ENCODE measurements at regions not wholly inside any gene's neighbourhood (a gene's known extent, or its start where the extent isn't known, plus 50 kb on each side); places are given as distances from the start of the nearest gene placed in this dataset.
"Not testable (repeated sequence)": the region's sequence is repeated elsewhere in the genome, so short reads cannot be mapped to it uniquely, and the experiment has no call there.

GRCh38 chr3:162960269-162960668, 1463.7 kb downstream of the OTOL1 start:
- H3K4me3 ChIP-seq (ENCODE audit: low read depth, low read length), result no peak overlapping the region
- H3K27me3 ChIP-seq (ENCODE audit: control insufficient read depth, insufficient read depth, low read length), result no peaks in the 10 kb centered on the region
- H3K4me1 ChIP-seq (ENCODE audit: control insufficient read depth, insufficient read depth, low read length), result no peaks in the 10 kb centered on the region
- peaks cover 5% of the 10 kb centered on the region; the same call in 1 of the 2 replicates for H3K36me3 ChIP-seq (ENCODE audit: control insufficient read depth, insufficient read depth, low read length)
- H3K27ac ChIP-seq (ENCODE audit: low read depth, low read length), result no peak overlapping the region
- no peak overlapping the region for H3K9ac ChIP-seq (ENCODE audit: low read length)
- H3K9me3 ChIP-seq (ENCODE audit: control insufficient read depth, insufficient read depth, low read depth, low read length), result no peaks in the 10 kb centered on the region

GRCh38 chr3:162970292-162970691, 1473.7 kb downstream of the OTOL1 start:
- H3K36me3 ChIP-seq (ENCODE audit: control insufficient read depth, insufficient read depth, low read length), result peaks cover 7% of the 10 kb centered on the region
- peaks cover 14% of the 10 kb centered on the region; the same call in 1 of the 2 replicates for H3K9me3 ChIP-seq (ENCODE audit: control insufficient read depth, insufficient read depth, low read depth, low read length)
- no peak overlapping the region for H3K27ac ChIP-seq (ENCODE audit: low read depth, low read length)
- H3K4me1 ChIP-seq (ENCODE audit: control insufficient read depth, insufficient read depth, low read length), result no peaks in the 10 kb centered on the region
- H3K4me3 ChIP-seq (ENCODE audit: low read depth, low read length), result no peak overlapping the region
- no peaks in the 10 kb centered on the region for H3K27me3 ChIP-seq (ENCODE audit: control insufficient read depth, insufficient read depth, low read length)
- no peak overlapping the region for H3K9ac ChIP-seq (ENCODE audit: low read length)

- Histone ChIP-seq H3K27ac (ENCODE audit: low read depth, low read length) (no peak overlapping the region), H3K9me3 (ENCODE audit: control insufficient read depth, insufficient read depth, low read depth, low read length) (peaks cover 6% of the 10 kb centered on the region; the same call in 1 of the 2 replicates), H3K4me3 (ENCODE audit: low read depth, low read length) (no peak overlapping the region), H3K27me3 (ENCODE audit: control insufficient read depth, insufficient read depth, low read length) (no peaks in the 10 kb centered on the region), H3K4me1 (ENCODE audit: control insufficient read depth, insufficient read depth, low read length) (no peaks in the 10 kb centered on the region), H3K36me3 (ENCODE audit: control insufficient read depth, insufficient read depth, low read length) (no peaks in the 10 kb centered on the region), H3K9ac (ENCODE audit: low read length) (no peak overlapping the region)
Measured at GRCh38 chr3:162971715-162972114, 1475.1 kb downstream of the OTOL1 start.

- no peaks in the 10 kb centered on the region for H3K4me1 ChIP-seq (ENCODE audit: control insufficient read depth, insufficient read depth, low read length)
- H3K4me3 ChIP-seq (ENCODE audit: low read depth, low read length), result no peak overlapping the region
- H3K9me3 ChIP-seq (ENCODE audit: control insufficient read depth, insufficient read depth, low read depth, low read length), result peaks cover 2% of the 10 kb centered on the region; the same call in 1 of the 2 replicates
- H3K27ac ChIP-seq (ENCODE audit: low read depth, low read length), result no peak overlapping the region
- H3K9ac ChIP-seq (ENCODE audit: low read length), result no peak overlapping the region
- H3K36me3 ChIP-seq (ENCODE audit: control insufficient read depth, insufficient read depth, low read length), result no peaks in the 10 kb centered on the region
- H3K27me3 ChIP-seq (ENCODE audit: control insufficient read depth, insufficient read depth, low read length), result no peaks in the 10 kb centered on the region
Measured at GRCh38 chr3:162973428-162973917, 1476.9 kb downstream of the OTOL1 start.

- no peaks in the 10 kb centered on the region for H3K4me1 ChIP-seq (ENCODE audit: control insufficient read depth, insufficient read depth, low read length)
- H3K9me3 ChIP-seq (ENCODE audit: control insufficient read depth, insufficient read depth, low read depth, low read length), result peaks cover 3% of the 10 kb centered on the region; the same call in 1 of the 2 replicates
- no peak overlapping the region for H3K9ac ChIP-seq (ENCODE audit: low read length)
- no peak overlapping the region for H3K4me3 ChIP-seq (ENCODE audit: low read depth, low read length)
- no peak overlapping the region for H3K27ac ChIP-seq (ENCODE audit: low read depth, low read length)
- H3K36me3 ChIP-seq (ENCODE audit: control insufficient read depth, insufficient read depth, low read length), result no peaks in the 10 kb centered on the region
- no peaks in the 10 kb centered on the region for H3K27me3 ChIP-seq (ENCODE audit: control insufficient read depth, insufficient read depth, low read length)
Measured at GRCh38 chr3:162978136-162978535, 1481.5 kb downstream of the OTOL1 start.

GRCh38 chr3:162984746-162985145, 1488.1 kb downstream of the OTOL1 start:
- Histone ChIP-seq H3K27me3 (ENCODE audit: control insufficient read depth, insufficient read depth, low read length) (no peaks in the 10 kb centered on the region), H3K27ac (ENCODE audit: low read depth, low read length) (no peak overlapping the region), H3K4me3 (ENCODE audit: low read depth, low read length) (no peak overlapping the region), H3K36me3 (ENCODE audit: control insufficient read depth, insufficient read depth, low read length) (no peaks in the 10 kb centered on the region), H3K9me3 (ENCODE audit: control insufficient read depth, insufficient read depth, low read depth, low read length) (peaks cover 9% of the 10 kb centered on the region; the same call in 1 of the 2 replicates), H3K4me1 (ENCODE audit: control insufficient read depth, insufficient read depth, low read length) (peaks cover 3% of the 10 kb centered on the region; the same call in 1 of the 2 replicates), H3K9ac (ENCODE audit: low read length) (no peak overlapping the region)

GRCh38 chr3:162987085-162987794, 1490.6 kb downstream of the OTOL1 start:
- not testable (repeated sequence) for H3K9me3 ChIP-seq (ENCODE audit: control insufficient read depth, insufficient read depth, low read depth, low read length); H3K36me3 ChIP-seq (ENCODE audit: control insufficient read depth, insufficient read depth, low read length); H3K9ac ChIP-seq (ENCODE audit: low read length); H3K4me3 ChIP-seq (ENCODE audit: low read depth, low read length); H3K27ac ChIP-seq (ENCODE audit: low read depth, low read length); H3K27me3 ChIP-seq (ENCODE audit: control insufficient read depth, insufficient read depth, low read length); H3K4me1 ChIP-seq (ENCODE audit: control insufficient read depth, insufficient read depth, low read length)

GRCh38 chr3:162992741-162993140, 1496.1 kb downstream of the OTOL1 start:
- Histone ChIP-seq H3K9ac (ENCODE audit: low read length) (no peak overlapping the region), H3K27ac (ENCODE audit: low read depth, low read length) (no peak overlapping the region), H3K27me3 (ENCODE audit: control insufficient read depth, insufficient read depth, low read length) (no peaks in the 10 kb centered on the region), H3K4me1 (ENCODE audit: control insufficient read depth, insufficient read depth, low read length) (no peaks in the 10 kb centered on the region), H3K36me3 (ENCODE audit: control insufficient read depth, insufficient read depth, low read length) (0 out of 2 replicates have a peak, but pooled peaks cover 2% of the 10 kb centered on the region), H3K4me3 (ENCODE audit: low read depth, low read length) (no peak overlapping the region), H3K9me3 (ENCODE audit: control insufficient read depth, insufficient read depth, low read depth, low read length) (peaks cover 3% of the 10 kb centered on the region; the same call in 1 of the 2 replicates)

GRCh38 chr3:162994165-162994564, 1497.6 kb downstream of the OTOL1 start:
- Histone ChIP-seq H3K9ac (ENCODE audit: low read length) (no peak overlapping the region), H3K36me3 (ENCODE audit: control insufficient read depth, insufficient read depth, low read length) (0 out of 2 replicates have a peak, but pooled peaks cover 2% of the 10 kb centered on the region), H3K27ac (ENCODE audit: low read depth, low read length) (no peak overlapping the region), H3K9me3 (ENCODE audit: control insufficient read depth, insufficient read depth, low read depth, low read length) (peaks cover 3% of the 10 kb centered on the region; the same call in 1 of the 2 replicates), H3K4me1 (ENCODE audit: control insufficient read depth, insufficient read depth, low read length) (no peaks in the 10 kb centered on the region), H3K4me3 (ENCODE audit: low read depth, low read length) (no peak overlapping the region), H3K27me3 (ENCODE audit: control insufficient read depth, insufficient read depth, low read length) (no peaks in the 10 kb centered on the region)

- Histone ChIP-seq H3K4me3 (ENCODE audit: low read depth, low read length) (no peak overlapping the region), H3K4me1 (ENCODE audit: control insufficient read depth, insufficient read depth, low read length) (no peaks in the 10 kb centered on the region), H3K27ac (ENCODE audit: low read depth, low read length) (no peak overlapping the region)
Measured at GRCh38 chr3:162996368-162996767, 1499.8 kb downstream of the OTOL1 start.

GRCh38 chr3:162998205-162998604, 1501.6 kb downstream of the OTOL1 start:
- no peak overlapping the region for H3K9ac ChIP-seq (ENCODE audit: low read length)

More at GRCh38 chr3:162996368-162996767, 1499.8 kb downstream of the OTOL1 start:
- 0 out of 2 replicates have a peak, but pooled peaks cover 2% of the 10 kb centered on the region for H3K36me3 ChIP-seq (ENCODE audit: control insufficient read depth, insufficient read depth, low read length)
- H3K9me3 ChIP-seq (ENCODE audit: control insufficient read depth, insufficient read depth, low read depth, low read length), result peaks cover 3% of the 10 kb centered on the region; the same call in 1 of the 2 replicates
- H3K9ac ChIP-seq (ENCODE audit: low read length), result no peak overlapping the region
- H3K27me3 ChIP-seq (ENCODE audit: control insufficient read depth, insufficient read depth, low read length), result no peaks in the 10 kb centered on the region

More at GRCh38 chr3:162998205-162998604, 1501.6 kb downstream of the OTOL1 start:
- no peak overlapping the region for H3K4me3 ChIP-seq (ENCODE audit: low read depth, low read length)
- H3K36me3 ChIP-seq (ENCODE audit: control insufficient read depth, insufficient read depth, low read length), result peaks cover 2% of the 10 kb centered on the region; the same call in 1 of the 2 replicates
- no peak overlapping the region for H3K27ac ChIP-seq (ENCODE audit: low read depth, low read length)
- no peaks in the 10 kb centered on the region for H3K27me3 ChIP-seq (ENCODE audit: control insufficient read depth, insufficient read depth, low read length)
- peaks cover 3% of the 10 kb centered on the region; the same call in 1 of the 2 replicates for H3K9me3 ChIP-seq (ENCODE audit: control insufficient read depth, insufficient read depth, low read depth, low read length)
- no peaks in the 10 kb centered on the region for H3K4me1 ChIP-seq (ENCODE audit: control insufficient read depth, insufficient read depth, low read length)
